Neural progenitor cell (in vitro differentiated cells): ENCODE measurements at regions not wholly inside any gene's neighbourhood (a gene's known extent, or its start where the extent isn't known, plus 50 kb on each side); places are given as distances from the start of the nearest gene placed in this dataset.

Experiments
- CTCF ChIP-seq: fragments of 200-600 bp; sonication (generic); IDR thresholded peaks from 2 replicates; pipeline ENCODE4 v1.5.1; 2017; ENCODE audit warnings: antibody characterized with exemption, mild to moderate bottlenecking
- EZH2 ChIP-seq: fragments of 200-600 bp; sonication (generic); IDR thresholded peaks from 2 replicates; pipeline ENCODE4 v1.6.1; 2017; ENCODE audit warnings: antibody characterized with exemption, mild to moderate bottlenecking, moderate library complexity

DNA sequence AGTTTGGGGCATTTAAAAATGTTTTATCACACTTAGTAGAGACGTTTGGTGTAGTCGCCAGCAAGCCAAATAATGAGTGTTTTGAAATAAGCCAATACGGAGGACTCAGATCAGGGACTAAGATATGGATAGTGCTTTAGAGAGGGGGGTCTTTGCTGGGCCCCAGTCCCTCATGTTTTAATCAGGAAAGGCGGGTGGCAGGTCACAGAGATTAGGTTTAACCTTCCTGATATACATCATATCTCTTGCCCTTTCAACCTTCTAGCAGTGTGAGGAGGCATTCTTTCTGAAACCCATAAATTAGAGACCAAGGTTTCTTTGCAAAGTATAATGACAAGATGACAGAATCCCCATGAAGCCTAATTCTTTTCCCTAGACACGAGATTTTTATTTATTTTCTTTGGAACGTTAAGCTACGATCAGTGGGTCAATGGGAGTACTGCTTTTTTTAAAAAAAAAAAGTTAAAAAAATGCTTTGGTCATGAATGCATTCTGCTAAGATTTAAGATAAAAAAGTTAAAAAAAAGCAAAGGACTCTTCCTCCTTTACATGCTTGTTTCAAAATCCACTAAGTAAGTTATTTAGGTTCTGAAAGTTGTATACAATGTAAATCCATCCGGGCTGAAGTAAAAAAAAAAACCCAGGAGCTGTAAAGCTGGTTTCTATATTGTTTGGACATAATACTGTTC, 572.1 kb upstream of the SALL1 start:
- TF ChIP-seq CTCF (no peak), EZH2 (no peak)
